ENCODE measurements at regions not wholly inside any gene's neighbourhood (a gene's known extent, or its start where the extent isn't known, plus 50 kb on each side); places are given as distances from the start of the nearest gene placed in this dataset.

DNA sequence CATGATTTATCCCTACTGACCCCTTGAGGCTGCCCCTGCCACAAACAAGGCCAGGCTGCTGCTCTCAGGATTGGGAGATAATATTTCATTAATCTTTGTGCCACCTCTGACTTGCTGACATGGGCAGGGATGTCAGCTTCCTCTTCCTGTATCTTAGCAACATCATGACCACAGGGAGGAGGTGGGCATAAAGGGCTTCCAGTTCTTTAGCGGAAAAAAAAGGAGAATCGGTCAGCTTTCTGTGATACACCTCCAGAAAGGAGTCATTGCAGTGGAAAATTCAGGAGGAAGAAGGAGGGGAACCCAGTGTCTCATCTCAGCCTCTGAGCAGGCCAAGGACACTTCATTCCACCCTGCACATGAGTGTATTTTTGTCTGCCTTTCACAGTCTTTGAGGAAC, 206.8 kb upstream of the SDK2 start:
- ChIA-PET RAD21 (ENCODE audit: low non-redundant PET in 1 of 2, low total read pairs in 2 of 2, uncharacterized antibody in 2 of 2, unreplicated experiment in 2 of 2) (no interaction called here), POLR2A (no interaction called here), CTCF (no interaction called here)
- no peaks in the 10 kb centered on the region for H3K79me2 ChIP-seq (ENCODE audit: insufficient read depth, low read length)
- no peaks in the 10 kb centered on the region for H3K36me3 ChIP-seq (ENCODE audit: control insufficient read depth in 1 of 2, insufficient read depth in 2 of 2, low read length in 2 of 2)
- H3K4me2 ChIP-seq (ENCODE audit: low read length), result no peak overlapping the region
- H3K27ac ChIP-seq (ENCODE audit: low read depth, low read length), result no peak overlapping the region
- H3K4me3 ChIP-seq (replicated peaks in 1 of 2; ENCODE audit: low read depth in 1 of 2, low read length in 2 of 2), result no peak overlapping the region
- intact Hi-C loops (cut with micrococcal nuclease), result no loop called here
- H4K20me1 ChIP-seq (ENCODE audit: insufficient read depth), result no peaks in the 10 kb centered on the region
- H3K9me3 ChIP-seq (ENCODE audit: control insufficient read depth in 1 of 2, insufficient read depth in 1 of 2, low read depth in 1 of 2, low read length in 2 of 2), result no peaks in the 10 kb centered on the region
- no peaks in the 10 kb centered on the region for H3K9me2 ChIP-seq (ENCODE audit: insufficient read depth)
- no peak overlapping the region for H2AFZ ChIP-seq (ENCODE audit: low read depth, low read length, poor library complexity, severe bottlenecking)
- BruUV-seq (replicated peaks), result no TSS peak
- no peaks in the 10 kb centered on the region for H3K27me3 ChIP-seq (ENCODE audit: insufficient read depth, low read length)
- DNase-seq (ENCODE audit: low read depth, low spot score) (no peak), ATAC-seq (no peak)
- no peak overlapping the region for H3K9ac ChIP-seq (ENCODE audit: low read length)
- TF ChIP-seq ZFX (IDR thresholded peaks at IDR 0.05), result no peak
- no peak for TF ChIP-seq CEBPB (IDR thresholded peaks at IDR 0.05; ENCODE audit: low read depth)
- TF ChIP-seq EGR1 (IDR thresholded peaks at IDR 0.05; ENCODE audit: low read depth), result no peak
- no peak for TF ChIP-seq JUND (IDR thresholded peaks at IDR 0.05)
- TF ChIP-seq, protein P1, sequence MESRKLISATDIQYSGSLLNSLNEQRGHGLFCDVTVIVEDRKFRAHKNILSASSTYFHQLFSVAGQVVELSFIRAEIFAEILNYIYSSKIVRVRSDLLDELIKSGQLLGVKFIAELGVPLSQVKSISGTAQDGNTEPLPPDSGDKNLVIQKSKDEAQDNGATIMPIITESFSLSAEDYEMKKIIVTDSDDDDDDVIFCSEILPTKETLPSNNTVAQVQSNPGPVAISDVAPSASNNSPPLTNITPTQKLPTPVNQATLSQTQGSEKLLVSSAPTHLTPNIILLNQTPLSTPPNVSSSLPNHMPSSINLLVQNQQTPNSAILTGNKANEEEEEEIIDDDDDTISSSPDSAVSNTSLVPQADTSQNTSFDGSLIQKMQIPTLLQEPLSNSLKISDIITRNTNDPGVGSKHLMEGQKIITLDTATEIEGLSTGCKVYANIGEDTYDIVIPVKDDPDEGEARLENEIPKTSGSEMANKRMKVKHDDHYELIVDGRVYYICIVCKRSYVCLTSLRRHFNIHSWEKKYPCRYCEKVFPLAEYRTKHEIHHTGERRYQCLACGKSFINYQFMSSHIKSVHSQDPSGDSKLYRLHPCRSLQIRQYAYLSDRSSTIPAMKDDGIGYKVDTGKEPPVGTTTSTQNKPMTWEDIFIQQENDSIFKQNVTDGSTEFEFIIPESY (IDR thresholded peaks at IDR 0.05; ENCODE audit: extremely low read depth, insufficient replicate concordance, low read length), result no peak
- TF ChIP-seq RAD21 (IDR thresholded peaks at IDR 0.05; ENCODE audit: low read depth), result no peak
- TF ChIP-seq SRF (IDR thresholded peaks at IDR 0.05; ENCODE audit: low read depth), result no peak
- TF ChIP-seq, protein P2, sequence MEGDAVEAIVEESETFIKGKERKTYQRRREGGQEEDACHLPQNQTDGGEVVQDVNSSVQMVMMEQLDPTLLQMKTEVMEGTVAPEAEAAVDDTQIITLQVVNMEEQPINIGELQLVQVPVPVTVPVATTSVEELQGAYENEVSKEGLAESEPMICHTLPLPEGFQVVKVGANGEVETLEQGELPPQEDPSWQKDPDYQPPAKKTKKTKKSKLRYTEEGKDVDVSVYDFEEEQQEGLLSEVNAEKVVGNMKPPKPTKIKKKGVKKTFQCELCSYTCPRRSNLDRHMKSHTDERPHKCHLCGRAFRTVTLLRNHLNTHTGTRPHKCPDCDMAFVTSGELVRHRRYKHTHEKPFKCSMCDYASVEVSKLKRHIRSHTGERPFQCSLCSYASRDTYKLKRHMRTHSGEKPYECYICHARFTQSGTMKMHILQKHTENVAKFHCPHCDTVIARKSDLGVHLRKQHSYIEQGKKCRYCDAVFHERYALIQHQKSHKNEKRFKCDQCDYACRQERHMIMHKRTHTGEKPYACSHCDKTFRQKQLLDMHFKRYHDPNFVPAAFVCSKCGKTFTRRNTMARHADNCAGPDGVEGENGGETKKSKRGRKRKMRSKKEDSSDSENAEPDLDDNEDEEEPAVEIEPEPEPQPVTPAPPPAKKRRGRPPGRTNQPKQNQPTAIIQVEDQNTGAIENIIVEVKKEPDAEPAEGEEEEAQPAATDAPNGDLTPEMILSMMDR (IDR thresholded peaks at IDR 0.05 in 2 of 3, conservative IDR thresholded peaks at IDR 0.05 in 1 of 3; ENCODE audit: borderline replicate concordance in 1 of 3, insufficient read depth in 1 of 3, low read depth in 2 of 3, low read length in 2 of 3), result no peak
- no peak for TF ChIP-seq TCF7L2 (IDR thresholded peaks at IDR 0.05; ENCODE audit: borderline replicate concordance, extremely low read depth, insufficient read depth, insufficient read length)
- no peak for TF ChIP-seq SP1 (IDR thresholded peaks at IDR 0.05; ENCODE audit: low read depth)
- TF ChIP-seq, protein P3, sequence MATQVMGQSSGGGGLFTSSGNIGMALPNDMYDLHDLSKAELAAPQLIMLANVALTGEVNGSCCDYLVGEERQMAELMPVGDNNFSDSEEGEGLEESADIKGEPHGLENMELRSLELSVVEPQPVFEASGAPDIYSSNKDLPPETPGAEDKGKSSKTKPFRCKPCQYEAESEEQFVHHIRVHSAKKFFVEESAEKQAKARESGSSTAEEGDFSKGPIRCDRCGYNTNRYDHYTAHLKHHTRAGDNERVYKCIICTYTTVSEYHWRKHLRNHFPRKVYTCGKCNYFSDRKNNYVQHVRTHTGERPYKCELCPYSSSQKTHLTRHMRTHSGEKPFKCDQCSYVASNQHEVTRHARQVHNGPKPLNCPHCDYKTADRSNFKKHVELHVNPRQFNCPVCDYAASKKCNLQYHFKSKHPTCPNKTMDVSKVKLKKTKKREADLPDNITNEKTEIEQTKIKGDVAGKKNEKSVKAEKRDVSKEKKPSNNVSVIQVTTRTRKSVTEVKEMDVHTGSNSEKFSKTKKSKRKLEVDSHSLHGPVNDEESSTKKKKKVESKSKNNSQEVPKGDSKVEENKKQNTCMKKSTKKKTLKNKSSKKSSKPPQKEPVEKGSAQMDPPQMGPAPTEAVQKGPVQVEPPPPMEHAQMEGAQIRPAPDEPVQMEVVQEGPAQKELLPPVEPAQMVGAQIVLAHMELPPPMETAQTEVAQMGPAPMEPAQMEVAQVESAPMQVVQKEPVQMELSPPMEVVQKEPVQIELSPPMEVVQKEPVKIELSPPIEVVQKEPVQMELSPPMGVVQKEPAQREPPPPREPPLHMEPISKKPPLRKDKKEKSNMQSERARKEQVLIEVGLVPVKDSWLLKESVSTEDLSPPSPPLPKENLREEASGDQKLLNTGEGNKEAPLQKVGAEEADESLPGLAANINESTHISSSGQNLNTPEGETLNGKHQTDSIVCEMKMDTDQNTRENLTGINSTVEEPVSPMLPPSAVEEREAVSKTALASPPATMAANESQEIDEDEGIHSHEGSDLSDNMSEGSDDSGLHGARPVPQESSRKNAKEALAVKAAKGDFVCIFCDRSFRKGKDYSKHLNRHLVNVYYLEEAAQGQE (IDR thresholded peaks at IDR 0.05; ENCODE audit: low read depth), result no peak
- TF ChIP-seq SIN3A (IDR thresholded peaks at IDR 0.05; ENCODE audit: low read depth), result no peak
- no peak for TF ChIP-seq ZNF274 (IDR thresholded peaks at IDR 0.05; ENCODE audit: low read depth, low read length)
- TF ChIP-seq, protein P4, sequence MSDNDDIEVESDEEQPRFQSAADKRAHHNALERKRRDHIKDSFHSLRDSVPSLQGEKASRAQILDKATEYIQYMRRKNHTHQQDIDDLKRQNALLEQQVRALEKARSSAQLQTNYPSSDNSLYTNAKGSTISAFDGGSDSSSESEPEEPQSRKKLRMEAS (IDR thresholded peaks at IDR 0.05), result no peak
- no peak for TF ChIP-seq POLR2AphosphoS5 (IDR thresholded peaks at IDR 0.05; ENCODE audit: low read depth, low read length)
- TF ChIP-seq ELF1 (IDR thresholded peaks at IDR 0.05; ENCODE audit: borderline replicate concordance, low read depth), result no peak
- no peak for TF ChIP-seq EZH2 (IDR thresholded peaks at IDR 0.05)
- no peaks in the 10 kb centered on the region for H3K4me1 ChIP-seq (ENCODE audit: control insufficient read depth in 1 of 2, insufficient read depth in 2 of 2, low read length in 2 of 2)

Data from HCT116 (cell line).